ENCODE measurements at regions not wholly inside any gene's neighbourhood (a gene's known extent, or its start where the extent isn't known, plus 50 kb on each side); places are given as distances from the start of the nearest gene placed in this dataset.
A peak's percentile ranks its signal among the peaks of the same experiment; 100 is the strongest.

GRCh38 chr6:22364306-22364705 is 67.5 kb upstream of the PRL start:
- WGBS (ENCODE audit: low lambda C conversion rate): 83% methylated on average over 1 of the region's 2 CpGs
- no peaks in the 10 kb centered on the region for H4K20me1 ChIP-seq (ENCODE audit: insufficient read depth)
- peak; percentile 21 for DNase-seq
- no peak overlapping the region for H3K4me2 ChIP-seq
- no peaks in the 10 kb centered on the region for H3K9me3 ChIP-seq
- TF ChIP-seq JUND (IDR thresholded peaks at IDR 0.05) (no peak), RFX5 (IDR thresholded peaks at IDR 0.05; ENCODE audit: low read length) (no peak), SMC3 (IDR thresholded peaks at IDR 0.05; ENCODE audit: low read depth, low read length) (no peak), SIN3A (IDR thresholded peaks at IDR 0.05; ENCODE audit: borderline replicate concordance, low read depth, low read length) (no peak), EP300 (IDR thresholded peaks at IDR 0.05; ENCODE audit: borderline replicate concordance in 1 of 2, low read depth in 1 of 2, low read length in 1 of 2) (no peak)
- TF ChIP-seq, protein P1, sequence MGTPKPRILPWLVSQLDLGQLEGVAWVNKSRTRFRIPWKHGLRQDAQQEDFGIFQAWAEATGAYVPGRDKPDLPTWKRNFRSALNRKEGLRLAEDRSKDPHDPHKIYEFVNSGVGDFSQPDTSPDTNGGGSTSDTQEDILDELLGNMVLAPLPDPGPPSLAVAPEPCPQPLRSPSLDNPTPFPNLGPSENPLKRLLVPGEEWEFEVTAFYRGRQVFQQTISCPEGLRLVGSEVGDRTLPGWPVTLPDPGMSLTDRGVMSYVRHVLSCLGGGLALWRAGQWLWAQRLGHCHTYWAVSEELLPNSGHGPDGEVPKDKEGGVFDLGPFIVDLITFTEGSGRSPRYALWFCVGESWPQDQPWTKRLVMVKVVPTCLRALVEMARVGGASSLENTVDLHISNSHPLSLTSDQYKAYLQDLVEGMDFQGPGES (IDR thresholded peaks at IDR 0.05; ENCODE audit: low read depth, low read length): no peak
- no peak overlapping the region for H3K4me3 ChIP-seq (ENCODE audit: low read depth in 2 of 2, low read length in 1 of 2)
- ChIA-PET CTCF (no interaction called here), POLR2A (no interaction called here)
- H2AFZ ChIP-seq (ENCODE audit: low read depth): no peak overlapping the region
- no peak overlapping the region for H3K9ac ChIP-seq
- no peaks in the 10 kb centered on the region for H3K27me3 ChIP-seq (ENCODE audit: insufficient read depth)
- peaks cover 11 to 23% of the 10 kb centered on the region in 2 experiments; a peak in 3 of 4 replicates for H3K4me1 ChIP-seq (ENCODE audit: control insufficient read depth in 1 of 2, insufficient read depth in 2 of 2, low read depth in 1 of 2, low read length in 1 of 2)
- no peaks in the 10 kb centered on the region for H3F3A ChIP-seq (replicated peaks; ENCODE audit: insufficient read depth)
- H3K9me2 ChIP-seq: no peaks in the 10 kb centered on the region
- peak overlapping the region in 1 of 2 experiments; percentile 47; a peak in 2 of 4 replicates for H3K27ac ChIP-seq (ENCODE audit: low read depth in 2 of 2, low read length in 1 of 2)
- H3K79me2 ChIP-seq (ENCODE audit: insufficient read depth): no peaks in the 10 kb centered on the region
- no peaks in the 10 kb centered on the region for H3K36me3 ChIP-seq (replicated peaks in 1 of 2; ENCODE audit: control insufficient read depth in 1 of 2, insufficient read depth in 2 of 2, low read length in 1 of 2)

GRCh38 chr6:22366214-22366613 is 69.4 kb upstream of the PRL start:
- DNase-seq: no peak
- Histone ChIP-seq H3K79me2 (ENCODE audit: insufficient read depth) (no peaks in the 10 kb centered on the region), H3K27me3 (ENCODE audit: insufficient read depth) (no peaks in the 10 kb centered on the region)

More at GRCh38 chr6:22366214-22366613, 69.4 kb upstream of the PRL start:
- Histone ChIP-seq H4K20me1 (ENCODE audit: insufficient read depth) (no peaks in the 10 kb centered on the region), H2AFZ (ENCODE audit: low read depth) (no peak overlapping the region), H3K27ac (ENCODE audit: low read depth in 2 of 2, low read length in 1 of 2) (no peak overlapping the region; a peak in 1 of 4 replicates), H3K9me3 (no peaks in the 10 kb centered on the region), H3F3A (replicated peaks; ENCODE audit: insufficient read depth) (no peaks in the 10 kb centered on the region), H3K9ac (no peak overlapping the region), H3K4me2 (no peak overlapping the region), H3K9me2 (no peaks in the 10 kb centered on the region), H3K4me3 (ENCODE audit: low read depth in 2 of 2, low read length in 1 of 2) (no peak overlapping the region), H3K36me3 (replicated peaks in 1 of 2; ENCODE audit: control insufficient read depth in 1 of 2, insufficient read depth in 2 of 2, low read length in 1 of 2) (no peaks in the 10 kb centered on the region), H3K4me1 (ENCODE audit: control insufficient read depth in 1 of 2, insufficient read depth in 2 of 2, low read depth in 1 of 2, low read length in 1 of 2) (peaks cover 11 to 23% of the 10 kb centered on the region in 2 experiments; a peak in 3 of 4 replicates)
- 67% methylated on average over 4 of the region's 4 CpGs for WGBS (ENCODE audit: low lambda C conversion rate)
- CTCF ChIA-PET: no interaction called here
- TF ChIP-seq TEAD4 (IDR thresholded peaks at IDR 0.05; ENCODE audit: borderline replicate concordance, insufficient read depth): no peak
- TF ChIP-seq, protein P1 (IDR thresholded peaks at IDR 0.05; ENCODE audit: low read depth, low read length): no peak
- TF ChIP-seq NRF1 (IDR thresholded peaks at IDR 0.05; ENCODE audit: low read depth, low read length): no peak
- no peak for TF ChIP-seq MAX (IDR thresholded peaks at IDR 0.05; ENCODE audit: low read depth)
- no peak for TF ChIP-seq GATA2 (CRISPR knock-in tag; IDR thresholded peaks at IDR 0.05)
- TF ChIP-seq ELF1 (IDR thresholded peaks at IDR 0.05): no peak
- TF ChIP-seq, protein P2, sequence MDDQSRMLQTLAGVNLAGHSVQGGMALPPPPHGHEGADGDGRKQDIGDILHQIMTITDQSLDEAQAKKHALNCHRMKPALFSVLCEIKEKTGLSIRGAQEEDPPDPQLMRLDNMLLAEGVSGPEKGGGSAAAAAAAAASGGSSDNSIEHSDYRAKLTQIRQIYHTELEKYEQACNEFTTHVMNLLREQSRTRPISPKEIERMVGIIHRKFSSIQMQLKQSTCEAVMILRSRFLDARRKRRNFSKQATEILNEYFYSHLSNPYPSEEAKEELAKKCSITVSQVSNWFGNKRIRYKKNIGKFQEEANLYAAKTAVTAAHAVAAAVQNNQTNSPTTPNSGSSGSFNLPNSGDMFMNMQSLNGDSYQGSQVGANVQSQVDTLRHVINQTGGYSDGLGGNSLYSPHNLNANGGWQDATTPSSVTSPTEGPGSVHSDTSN (IDR thresholded peaks at IDR 0.05): no peak
- TF ChIP-seq, protein P3, sequence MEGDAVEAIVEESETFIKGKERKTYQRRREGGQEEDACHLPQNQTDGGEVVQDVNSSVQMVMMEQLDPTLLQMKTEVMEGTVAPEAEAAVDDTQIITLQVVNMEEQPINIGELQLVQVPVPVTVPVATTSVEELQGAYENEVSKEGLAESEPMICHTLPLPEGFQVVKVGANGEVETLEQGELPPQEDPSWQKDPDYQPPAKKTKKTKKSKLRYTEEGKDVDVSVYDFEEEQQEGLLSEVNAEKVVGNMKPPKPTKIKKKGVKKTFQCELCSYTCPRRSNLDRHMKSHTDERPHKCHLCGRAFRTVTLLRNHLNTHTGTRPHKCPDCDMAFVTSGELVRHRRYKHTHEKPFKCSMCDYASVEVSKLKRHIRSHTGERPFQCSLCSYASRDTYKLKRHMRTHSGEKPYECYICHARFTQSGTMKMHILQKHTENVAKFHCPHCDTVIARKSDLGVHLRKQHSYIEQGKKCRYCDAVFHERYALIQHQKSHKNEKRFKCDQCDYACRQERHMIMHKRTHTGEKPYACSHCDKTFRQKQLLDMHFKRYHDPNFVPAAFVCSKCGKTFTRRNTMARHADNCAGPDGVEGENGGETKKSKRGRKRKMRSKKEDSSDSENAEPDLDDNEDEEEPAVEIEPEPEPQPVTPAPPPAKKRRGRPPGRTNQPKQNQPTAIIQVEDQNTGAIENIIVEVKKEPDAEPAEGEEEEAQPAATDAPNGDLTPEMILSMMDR (IDR thresholded peaks at IDR 0.05): no peak
- TF ChIP-seq SIN3A (IDR thresholded peaks at IDR 0.05; ENCODE audit: borderline replicate concordance, low read depth, low read length): no peak
- no peak for TF ChIP-seq RCOR1 (IDR thresholded peaks at IDR 0.05; ENCODE audit: low read length)
- TF ChIP-seq RXRA (IDR thresholded peaks at IDR 0.05; ENCODE audit: borderline replicate concordance, low read depth): no peak
- no peak for TF ChIP-seq TAF1 (IDR thresholded peaks at IDR 0.05; ENCODE audit: borderline replicate concordance, low read depth, low read length)
- no peak for TF ChIP-seq FOXM1 (IDR thresholded peaks at IDR 0.05; ENCODE audit: low read depth)
- TF ChIP-seq POLR2AphosphoS5 (IDR thresholded peaks at IDR 0.05; ENCODE audit: low read depth, low read length): no peak
- TF ChIP-seq GABPA (IDR thresholded peaks at IDR 0.05; ENCODE audit: low read depth): no peak
- no peak for TF ChIP-seq USF2 (IDR thresholded peaks at IDR 0.05; ENCODE audit: borderline replicate concordance, low read depth, low read length)
- POLR2A ChIA-PET: no interaction called here
